Activated CD4-positive, alpha-beta T cell treated with anti-CD3 and anti-CD28 coated beads, Interleukin-2, amount 10 ng/mL, durations not matched to agents 7 days and 5 days (primary cell): ENCODE measurements at regions not wholly inside any gene's neighbourhood (a gene's known extent, or its start where the extent isn't known, plus 50 kb on each side); places are given as distances from the start of the nearest gene placed in this dataset.
"Not testable (repeated sequence)": the region's sequence is repeated elsewhere in the genome, so short reads cannot be mapped to it uniquely, and the experiment has no call there.

Experiments
- CTCF ChIA-PET: fragments of 350-600 bp; sonication (Branson Sonifier 250); formaldehyde crosslinking; loops from one replicate; lab custom pipeline; 2021; ENCODE audit warnings: antibody characterized with exemption; lab: Charles Lee
- POLR2A ChIA-PET: fragments of 350-600 bp; sonication (Branson Sonifier 250); formaldehyde crosslinking; loops from one replicate; lab custom pipeline; 2021; ENCODE audit warnings: antibody characterized with exemption; lab: Charles Lee
- DNase-seq: peaks from one replicate; pipeline ENCODE4 v3.0.0-alpha.2; 2020
- H3K27ac Mint-ChIP-seq: one replicate; pipeline ENCODE4 v1.8.0; 2021; ENCODE audit warnings: mild to moderate bottlenecking, moderate library complexity, mixed read lengths
- H3K27me3 Mint-ChIP-seq: one replicate; pipeline ENCODE4 v1.8.0; 2021; ENCODE audit warnings: mixed read lengths
- H3K36me3 Mint-ChIP-seq: one replicate; pipeline ENCODE4 v1.8.0; 2021; ENCODE audit warnings: low read depth, mixed read lengths
- H3K4me1 Mint-ChIP-seq: one replicate; pipeline ENCODE4 v1.8.0; 2021; ENCODE audit warnings: mixed read lengths
- H3K4me3 Mint-ChIP-seq: one replicate; pipeline ENCODE4 v1.8.0; 2021; ENCODE audit warnings: mild to moderate bottlenecking, moderate library complexity, mixed read lengths
- H3K9me3 Mint-ChIP-seq: one replicate; pipeline ENCODE4 v1.8.0; 2021; ENCODE audit warnings: mixed read lengths

DNA sequence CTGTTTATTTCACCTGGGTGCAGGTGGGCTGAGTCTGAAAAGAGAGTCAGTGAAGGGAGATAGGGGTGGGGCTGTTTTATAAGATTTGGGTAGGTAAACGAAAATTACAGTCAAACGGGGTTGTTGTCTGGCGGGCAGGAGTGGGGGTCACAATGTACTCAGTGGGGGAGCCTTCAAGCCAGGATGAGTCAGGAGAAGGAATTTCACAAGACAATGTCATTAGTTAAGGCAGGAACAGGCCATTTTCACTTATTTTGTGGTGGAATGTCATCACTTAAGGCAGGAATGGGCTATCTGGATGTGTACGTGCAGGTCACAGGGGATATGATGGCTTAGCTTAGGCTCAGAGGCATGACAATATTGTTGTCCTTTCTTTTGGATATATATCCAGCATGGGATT is 592.5 kb upstream of the MDGA2 start:
- H3K27ac Mint-ChIP-seq, H3K9me3 Mint-ChIP-seq, POLR2A ChIA-PET, H3K27me3 Mint-ChIP-seq, H3K36me3 Mint-ChIP-seq, H3K4me1 Mint-ChIP-seq, DNase-seq, CTCF ChIA-PET, H3K4me3 Mint-ChIP-seq: not testable (repeated sequence)

DNA sequence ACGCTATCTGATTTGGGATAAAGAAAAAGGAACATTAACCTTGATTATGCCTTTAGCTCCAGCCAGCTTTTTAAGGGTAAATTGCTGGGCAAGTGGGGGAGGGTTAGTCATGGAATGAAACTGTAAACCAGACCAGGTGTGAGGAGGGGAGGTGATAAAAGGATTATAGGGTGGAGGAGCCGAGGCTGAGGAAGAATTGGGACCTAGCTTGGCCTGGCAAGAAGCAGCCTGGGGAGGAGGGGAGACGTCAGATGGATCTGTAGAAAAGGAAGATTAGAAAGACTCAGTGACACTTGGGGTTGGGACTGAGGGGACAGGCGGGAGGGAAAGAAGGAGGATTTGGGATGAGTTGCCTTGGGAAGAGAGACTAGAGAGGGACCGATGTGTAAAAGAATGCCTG is 590.8 kb upstream of the MDGA2 start:
- H3K4me1 Mint-ChIP-seq, H3K9me3 Mint-ChIP-seq, CTCF ChIA-PET, H3K27ac Mint-ChIP-seq, POLR2A ChIA-PET, H3K36me3 Mint-ChIP-seq, H3K4me3 Mint-ChIP-seq, H3K27me3 Mint-ChIP-seq, DNase-seq: not testable (repeated sequence)

DNA sequence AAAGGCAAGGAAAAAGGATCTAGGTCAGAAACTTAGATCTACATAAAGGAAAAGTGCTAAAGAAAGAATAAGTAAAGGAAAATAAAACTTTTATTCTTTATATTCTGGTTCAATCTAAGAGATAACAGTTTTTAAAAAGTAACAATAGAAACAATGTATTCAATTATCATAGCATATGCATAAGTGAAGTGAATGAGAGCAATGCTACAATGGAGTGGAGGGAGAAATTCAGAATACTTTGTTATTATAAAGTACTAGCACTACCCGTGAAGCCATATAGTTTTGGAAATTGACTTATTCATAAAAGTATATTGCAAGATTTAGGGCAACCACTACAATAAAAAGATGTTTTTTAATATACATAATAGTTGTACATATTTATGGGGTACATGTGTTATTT is 586.0 kb upstream of the MDGA2 start:
- DNase-seq = no peak
- H3K36me3 Mint-ChIP-seq = no peaks in the 10 kb centered on the region
- ChIA-PET POLR2A (no interaction called here), CTCF (no interaction called here)
- no peaks in the 10 kb centered on the region for H3K27me3 Mint-ChIP-seq
- no peak overlapping the region for H3K4me3 Mint-ChIP-seq
- H3K9me3 Mint-ChIP-seq = peaks cover 1% of the 10 kb centered on the region
- no peak overlapping the region for H3K27ac Mint-ChIP-seq
- H3K4me1 Mint-ChIP-seq = no peaks in the 10 kb centered on the region

DNA sequence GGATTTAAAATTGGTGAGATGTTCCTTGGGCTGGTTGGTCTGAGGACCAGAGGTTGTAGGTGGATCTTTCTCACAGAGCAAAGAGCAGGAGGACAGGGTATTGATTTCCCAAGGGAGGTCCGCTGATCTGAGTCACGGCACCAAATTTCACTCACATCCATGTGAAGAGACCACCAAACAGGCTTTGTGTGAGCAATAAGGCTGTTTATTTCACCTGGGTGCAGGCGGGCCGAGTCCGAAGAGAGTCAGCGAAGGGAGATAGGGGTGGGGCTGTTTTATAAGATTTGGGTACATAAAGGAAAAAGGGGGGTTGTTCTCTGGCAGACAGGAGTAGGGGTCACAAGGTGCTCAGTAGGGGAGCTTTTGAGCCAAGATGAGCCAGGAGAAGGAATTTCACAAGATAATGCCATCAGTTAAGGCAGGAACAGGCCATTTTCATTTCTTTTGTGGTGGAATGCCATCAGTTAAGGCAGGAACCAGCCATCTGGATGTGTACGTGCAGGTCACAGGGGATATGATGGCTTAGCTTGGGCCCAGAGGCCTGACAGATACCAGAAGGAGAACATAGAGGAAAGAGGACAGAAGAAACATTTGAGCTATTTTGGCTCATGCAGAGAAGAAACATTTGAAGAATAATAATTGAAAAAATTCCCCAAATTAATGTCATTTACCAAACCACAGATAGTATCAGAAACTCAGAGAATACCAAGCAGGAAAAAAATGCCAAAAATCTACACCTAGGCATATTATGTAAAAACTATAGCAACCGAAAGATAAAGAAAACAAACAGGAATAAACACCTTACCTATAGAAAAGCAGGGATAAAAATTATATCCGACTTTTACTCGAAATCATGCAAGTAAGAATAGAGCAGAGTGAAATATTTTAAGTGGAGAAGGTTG is 585.2 kb upstream of the MDGA2 start:
- H3K27me3 Mint-ChIP-seq, H3K27ac Mint-ChIP-seq, CTCF ChIA-PET, H3K4me3 Mint-ChIP-seq, H3K4me1 Mint-ChIP-seq, H3K9me3 Mint-ChIP-seq, POLR2A ChIA-PET, H3K36me3 Mint-ChIP-seq, DNase-seq: not testable (repeated sequence)

DNA sequence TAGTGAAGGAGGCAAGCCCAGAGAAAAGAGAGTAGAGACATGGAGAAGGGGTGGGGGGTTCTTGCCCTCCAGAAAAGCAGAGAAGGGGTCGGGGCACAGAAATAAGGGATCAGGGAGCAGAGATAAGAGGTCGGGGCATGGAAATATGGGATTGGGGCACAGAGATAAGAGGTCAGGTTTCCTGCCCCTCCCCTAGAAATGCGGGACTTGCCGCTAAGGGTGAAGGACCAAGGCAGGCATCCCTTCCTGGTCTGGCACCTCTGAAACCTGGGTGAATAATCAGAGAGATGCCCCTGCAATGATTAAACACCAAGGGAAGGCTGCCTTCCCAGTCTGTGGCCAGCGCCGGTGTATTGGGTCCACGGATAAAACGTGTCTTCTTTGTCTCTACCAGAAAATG is 584.5 kb upstream of the MDGA2 start:
- CTCF ChIA-PET, H3K4me3 Mint-ChIP-seq, H3K27ac Mint-ChIP-seq, H3K9me3 Mint-ChIP-seq, H3K27me3 Mint-ChIP-seq, DNase-seq, POLR2A ChIA-PET, H3K4me1 Mint-ChIP-seq, H3K36me3 Mint-ChIP-seq: not testable (repeated sequence)

DNA sequence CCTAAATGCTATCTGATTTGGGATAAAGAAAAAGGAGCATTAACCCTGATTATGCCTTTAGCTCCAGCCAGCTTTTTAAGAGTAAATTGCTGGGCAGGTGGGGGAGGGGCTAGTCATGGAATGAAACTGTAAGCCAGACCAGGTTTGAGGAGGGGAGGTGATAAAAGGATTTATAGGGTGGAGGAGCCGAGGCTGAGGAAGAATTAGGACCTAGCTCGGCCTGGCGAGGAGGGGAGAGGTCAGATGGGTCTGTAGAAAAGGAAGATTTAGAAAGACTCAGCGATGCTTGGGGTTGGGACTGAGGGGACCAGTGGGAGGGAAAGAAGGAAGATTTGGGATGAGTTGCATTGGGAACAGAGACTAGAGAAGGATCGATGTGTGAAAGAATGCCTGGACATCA is 583.8 kb upstream of the MDGA2 start:
- H3K4me3 Mint-ChIP-seq, H3K27ac Mint-ChIP-seq, H3K36me3 Mint-ChIP-seq, H3K4me1 Mint-ChIP-seq, DNase-seq, H3K27me3 Mint-ChIP-seq, CTCF ChIA-PET, H3K9me3 Mint-ChIP-seq, POLR2A ChIA-PET: not testable (repeated sequence)

DNA sequence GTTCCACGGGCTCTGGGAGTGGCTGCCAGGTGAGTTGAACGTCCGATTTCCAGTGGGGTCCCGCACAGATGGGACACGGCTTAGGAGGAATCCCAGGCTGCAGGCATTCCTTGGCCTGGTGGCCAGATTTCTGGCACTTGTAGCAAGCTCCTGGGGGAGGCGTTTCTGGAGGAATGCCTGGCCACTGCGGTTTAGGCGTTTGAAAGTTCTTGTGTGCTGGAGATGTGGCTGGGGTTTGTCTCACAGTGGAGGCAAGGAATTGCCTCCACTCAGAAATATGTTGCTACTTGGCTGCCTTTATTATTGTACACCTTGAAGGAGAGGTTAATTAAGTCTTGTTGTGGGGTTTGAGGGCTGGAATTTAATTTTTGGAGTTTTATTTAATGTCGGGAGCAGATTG is 583.3 kb upstream of the MDGA2 start:
- H3K4me3 Mint-ChIP-seq, H3K4me1 Mint-ChIP-seq, H3K9me3 Mint-ChIP-seq, DNase-seq, H3K27me3 Mint-ChIP-seq, CTCF ChIA-PET, POLR2A ChIA-PET, H3K27ac Mint-ChIP-seq, H3K36me3 Mint-ChIP-seq: not testable (repeated sequence)

DNA sequence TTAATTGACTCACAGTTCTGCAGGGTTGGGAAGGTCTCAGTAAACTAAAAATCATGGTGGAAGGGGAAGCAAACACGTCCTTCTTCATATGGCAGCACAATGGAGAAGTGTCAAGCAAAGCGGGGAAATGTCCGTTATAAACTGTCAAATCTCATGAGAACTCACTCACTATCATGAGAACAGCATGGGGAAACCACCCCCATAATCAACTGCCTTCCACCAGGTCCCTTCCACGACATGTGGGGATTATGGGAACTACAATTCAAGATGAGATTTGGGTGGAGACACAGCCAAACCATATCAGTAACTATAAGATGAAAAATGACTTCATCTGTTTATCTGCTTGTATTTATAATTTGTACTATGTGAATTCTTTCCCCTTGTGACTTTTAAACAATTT is 577.6 kb upstream of the MDGA2 start:
- Mint-ChIP-seq H3K27ac (no peak overlapping the region), H3K4me3 (no peak overlapping the region), H3K4me1 (no peaks in the 10 kb centered on the region), H3K9me3 (no peaks in the 10 kb centered on the region), H3K36me3 (no peaks in the 10 kb centered on the region), H3K27me3 (no peaks in the 10 kb centered on the region)
- ChIA-PET POLR2A (no interaction called here), CTCF (no interaction called here)
- DNase-seq = no peak

DNA sequence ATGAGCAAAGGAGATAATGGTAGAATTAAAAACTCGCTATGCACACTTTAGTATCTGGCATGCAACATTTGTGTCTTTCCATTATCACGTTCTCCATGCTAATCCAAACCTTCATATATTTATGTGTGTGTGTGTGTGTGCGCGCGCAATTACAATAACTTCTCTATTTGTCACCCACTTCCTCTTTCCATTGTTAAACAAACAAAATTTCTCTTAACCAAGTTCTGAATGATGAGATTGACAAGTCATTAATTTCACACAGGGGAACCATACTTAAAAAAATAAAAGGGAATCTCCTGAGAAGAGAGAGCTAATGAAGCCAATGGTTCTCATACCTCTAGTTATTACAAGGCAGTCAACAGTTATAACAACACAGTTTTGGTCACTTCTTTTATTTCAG is 575.9 kb upstream of the MDGA2 start:
- no peaks in the 10 kb centered on the region for H3K9me3 Mint-ChIP-seq
- H3K27me3 Mint-ChIP-seq = no peaks in the 10 kb centered on the region

DNA sequence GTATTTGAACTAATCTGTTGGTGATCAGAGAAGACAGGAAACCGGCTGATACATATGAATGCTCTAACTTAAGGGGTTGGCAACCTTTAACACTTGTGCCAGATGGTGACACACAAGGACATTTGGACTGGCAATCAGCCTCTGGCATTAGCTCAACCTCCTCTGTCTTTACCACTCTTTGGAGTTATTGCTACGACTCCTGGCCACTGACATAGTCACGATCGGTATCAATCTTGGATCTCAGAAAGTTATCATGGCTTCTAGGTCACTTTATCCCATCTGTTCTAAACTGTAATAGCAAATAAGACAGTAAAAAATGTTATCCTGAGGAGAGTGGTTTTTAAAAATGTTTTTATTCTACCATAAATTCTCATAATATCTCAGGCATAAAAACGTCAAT is 575.2 kb upstream of the MDGA2 start:
- Mint-ChIP-seq H3K27ac (no peak overlapping the region), H3K36me3 (no peaks in the 10 kb centered on the region), H3K4me1 (no peaks in the 10 kb centered on the region), H3K9me3 (no peaks in the 10 kb centered on the region), H3K4me3 (no peak overlapping the region), H3K27me3 (no peaks in the 10 kb centered on the region)
- ChIA-PET CTCF (no interaction called here), POLR2A (interaction anchor here (0.7 kb wide), 1 partner anchor 93 kb away, joined by 3 read pairs; no protein-coding TSS in a partner anchor)
- DNase-seq = no peak

More for the DNA sequence above, 575.9 kb upstream of the MDGA2 start:
- Mint-ChIP-seq H3K27ac (no peak overlapping the region), H3K36me3 (no peaks in the 10 kb centered on the region), H3K4me3 (no peak overlapping the region), H3K4me1 (no peaks in the 10 kb centered on the region)
- ChIA-PET POLR2A (no interaction called here), CTCF (no interaction called here)
- no peak for DNase-seq

DNA sequence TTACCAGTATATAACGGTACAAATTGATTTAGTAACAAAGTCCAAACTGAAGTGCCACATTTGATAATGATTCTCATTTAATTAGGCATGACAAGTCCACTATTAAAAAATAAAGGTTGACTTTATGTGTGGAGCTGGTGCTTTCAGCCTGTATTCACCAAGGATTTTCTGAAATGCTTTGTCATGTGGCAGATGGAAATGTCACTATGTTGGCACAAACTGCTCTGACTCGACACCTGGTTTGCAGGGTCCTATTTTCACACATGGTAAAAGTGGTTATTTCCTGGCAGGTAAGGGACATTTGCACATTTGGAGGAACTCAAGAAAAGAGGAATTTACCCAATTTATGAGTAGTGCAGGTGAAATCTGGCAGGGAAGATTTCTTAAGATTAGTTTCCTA is 572.6 kb upstream of the MDGA2 start:
- Mint-ChIP-seq H3K4me1 (no peaks in the 10 kb centered on the region), H3K27ac (no peak overlapping the region), H3K36me3 (no peaks in the 10 kb centered on the region), H3K9me3 (no peaks in the 10 kb centered on the region), H3K27me3 (no peaks in the 10 kb centered on the region), H3K4me3 (no peak overlapping the region)
- DNase-seq = no peak
- ChIA-PET POLR2A (no interaction called here), CTCF (no interaction called here)

DNA sequence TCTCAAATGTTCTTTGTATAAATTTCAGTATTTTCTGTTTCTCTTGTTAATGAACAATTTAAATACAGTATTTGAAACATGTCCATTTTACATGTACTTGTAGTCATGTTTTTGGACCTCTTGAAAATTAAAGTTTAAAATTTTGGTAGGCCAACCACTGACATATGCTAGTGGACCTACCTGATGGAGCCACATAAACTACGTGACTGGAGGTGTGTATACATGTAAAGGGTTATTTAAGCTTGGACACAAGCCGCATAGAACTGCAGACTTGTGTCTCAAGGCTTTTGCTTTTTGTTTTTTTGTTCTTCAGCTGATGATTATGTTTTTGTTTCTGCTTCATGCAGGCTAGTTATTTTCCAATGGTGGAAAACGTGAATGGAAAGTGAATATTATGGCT is 568.5 kb upstream of the MDGA2 start:
- Mint-ChIP-seq H3K9me3 (no peaks in the 10 kb centered on the region), H3K4me1 (no peaks in the 10 kb centered on the region), H3K27me3 (no peaks in the 10 kb centered on the region), H3K36me3 (no peaks in the 10 kb centered on the region), H3K27ac (no peak overlapping the region), H3K4me3 (no peak overlapping the region)
- POLR2A ChIA-PET = no interaction called here
- CTCF ChIA-PET = no interaction called here
- no peak for DNase-seq

DNA sequence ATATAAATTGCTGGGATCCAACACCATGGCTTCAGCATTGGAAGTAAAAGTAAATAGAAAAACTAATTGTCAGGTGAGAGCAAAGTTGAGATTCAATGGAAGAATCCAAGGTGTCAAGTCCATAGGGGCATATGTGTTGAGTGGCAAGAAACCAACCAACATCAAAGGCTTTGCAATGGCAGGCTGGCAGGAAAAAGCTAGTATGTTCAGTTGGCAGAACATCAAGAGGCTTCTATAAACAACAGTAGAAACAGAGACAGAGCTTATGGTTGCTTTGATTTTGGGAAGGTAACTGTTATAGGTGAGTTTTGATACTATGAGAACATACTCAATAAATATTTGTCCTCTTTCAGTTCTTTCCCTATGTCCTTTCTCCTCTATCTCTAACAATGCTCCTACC is 553.7 kb upstream of the MDGA2 start:
- DNase-seq = no peak
- H3K9me3 Mint-ChIP-seq = no peaks in the 10 kb centered on the region
- ChIA-PET CTCF (no interaction called here), POLR2A (no interaction called here)
- no peaks in the 10 kb centered on the region for H3K36me3 Mint-ChIP-seq
- no peaks in the 10 kb centered on the region for H3K27me3 Mint-ChIP-seq
- H3K4me3 Mint-ChIP-seq = no peak overlapping the region
- H3K27ac Mint-ChIP-seq = no peak overlapping the region
- no peaks in the 10 kb centered on the region for H3K4me1 Mint-ChIP-seq

DNA sequence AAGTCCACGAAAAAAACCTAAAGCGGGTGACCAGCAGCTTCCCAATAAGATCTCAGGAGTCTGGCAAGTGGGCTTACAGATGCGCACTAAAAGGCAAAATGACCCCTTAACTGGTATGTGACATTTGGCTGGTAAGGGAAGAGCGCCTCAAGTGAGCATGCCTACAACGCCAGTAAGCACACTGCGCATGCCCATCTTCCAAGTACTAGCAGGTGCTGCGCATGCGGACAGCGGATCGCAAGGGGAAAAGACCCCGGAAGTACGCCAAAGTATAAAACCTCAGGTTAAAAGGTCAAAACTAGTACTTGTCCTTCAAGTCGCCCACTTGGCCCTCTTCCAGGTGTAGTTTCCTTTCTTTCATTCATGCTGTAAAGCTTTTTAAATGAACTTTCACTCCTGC is 518.5 kb upstream of the MDGA2 start:
- no peaks in the 10 kb centered on the region for H3K9me3 Mint-ChIP-seq
- H3K27me3 Mint-ChIP-seq = no peaks in the 10 kb centered on the region
- ChIA-PET POLR2A (no interaction called here), CTCF (no interaction called here)
- DNase-seq = no peak
- no peaks in the 10 kb centered on the region for H3K4me1 Mint-ChIP-seq
- no peak overlapping the region for H3K4me3 Mint-ChIP-seq
- H3K36me3 Mint-ChIP-seq = no peaks in the 10 kb centered on the region
- H3K27ac Mint-ChIP-seq = no peak overlapping the region
